DMS53 treated with DMSO at 0.1 percent for 48 hours (cell line): ENCODE measurements at regions not wholly inside any gene's neighbourhood (a gene's known extent, or its start where the extent isn't known, plus 50 kb on each side); places are given as distances from the start of the nearest gene placed in this dataset.

ENCODE experiments used
- DNase-seq: peaks from one replicate; lab custom pipeline; 2025; ENCODE audit not compliant: unreplicated experiment; lab: John Stamatoyannopoulos, UW

DNA sequence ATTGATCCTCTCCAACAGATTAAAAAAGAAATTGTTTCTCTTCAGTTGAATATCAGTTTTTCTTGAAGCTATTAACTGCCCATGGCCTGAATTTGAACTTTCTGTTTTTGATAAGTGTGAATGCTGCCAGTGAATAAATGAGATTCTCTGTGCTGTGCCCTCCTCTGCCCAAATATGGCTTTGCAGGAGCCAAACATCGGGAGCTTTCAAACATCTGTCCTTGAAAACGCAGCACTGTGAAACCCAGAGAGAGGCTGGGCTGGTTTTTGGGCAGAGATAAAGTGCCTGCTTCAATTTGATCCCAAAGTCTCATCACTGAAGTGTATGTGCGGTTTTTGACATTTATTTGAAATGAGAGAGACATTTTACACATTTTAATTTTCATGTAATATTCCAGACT, 268.3 kb upstream of the SHH start:
- no peak for DNase-seq

GRCh38 chr7:156080046-156080445, 267.8 kb upstream of the SHH start:
- DNase-seq, result no peak

DNA sequence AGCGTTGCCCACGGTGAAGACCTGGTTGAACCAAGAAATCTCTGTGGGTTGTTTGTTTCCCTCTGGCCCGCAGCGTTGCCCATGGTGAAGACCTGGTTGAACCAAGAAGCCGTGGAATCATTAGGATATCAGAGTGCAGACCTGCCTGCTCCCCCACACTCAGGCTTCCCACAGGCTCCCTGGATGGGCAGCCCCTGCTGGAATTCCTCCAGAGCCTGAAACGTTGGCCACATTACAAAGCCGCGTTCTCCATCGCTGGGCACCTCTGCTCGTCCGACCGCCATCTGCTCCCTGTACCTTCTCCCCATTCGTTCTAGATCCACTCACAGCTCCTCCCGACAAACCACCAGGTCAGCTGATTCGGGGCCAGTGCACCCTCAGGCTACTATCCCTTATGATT, 266.9 kb upstream of the SHH start:
- DNase-seq, result no peak

GRCh38 chr7:156074982-156075615, 262.8 kb upstream of the SHH start:
- no peak for DNase-seq

DNA sequence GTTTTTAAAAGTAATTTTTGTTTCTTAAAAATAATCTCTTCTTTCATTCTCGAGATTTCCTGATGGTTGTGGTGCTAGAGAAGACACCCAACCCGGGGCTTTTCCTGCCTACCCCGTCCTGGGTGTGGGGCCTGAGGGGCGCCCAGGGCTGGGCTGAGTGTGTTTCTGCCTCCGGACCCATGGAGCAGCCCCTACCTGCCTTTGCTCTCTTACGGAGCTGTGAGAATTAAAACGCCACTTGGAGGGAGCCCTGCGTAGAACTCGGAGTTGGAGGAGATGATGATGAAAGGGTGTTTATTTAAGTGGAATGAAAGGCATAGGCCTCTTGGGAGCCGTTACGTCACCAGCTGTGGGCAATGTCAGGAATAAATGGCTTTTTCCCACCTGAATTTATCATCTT, 261.8 kb upstream of the SHH start:
- no peak for DNase-seq

DNA sequence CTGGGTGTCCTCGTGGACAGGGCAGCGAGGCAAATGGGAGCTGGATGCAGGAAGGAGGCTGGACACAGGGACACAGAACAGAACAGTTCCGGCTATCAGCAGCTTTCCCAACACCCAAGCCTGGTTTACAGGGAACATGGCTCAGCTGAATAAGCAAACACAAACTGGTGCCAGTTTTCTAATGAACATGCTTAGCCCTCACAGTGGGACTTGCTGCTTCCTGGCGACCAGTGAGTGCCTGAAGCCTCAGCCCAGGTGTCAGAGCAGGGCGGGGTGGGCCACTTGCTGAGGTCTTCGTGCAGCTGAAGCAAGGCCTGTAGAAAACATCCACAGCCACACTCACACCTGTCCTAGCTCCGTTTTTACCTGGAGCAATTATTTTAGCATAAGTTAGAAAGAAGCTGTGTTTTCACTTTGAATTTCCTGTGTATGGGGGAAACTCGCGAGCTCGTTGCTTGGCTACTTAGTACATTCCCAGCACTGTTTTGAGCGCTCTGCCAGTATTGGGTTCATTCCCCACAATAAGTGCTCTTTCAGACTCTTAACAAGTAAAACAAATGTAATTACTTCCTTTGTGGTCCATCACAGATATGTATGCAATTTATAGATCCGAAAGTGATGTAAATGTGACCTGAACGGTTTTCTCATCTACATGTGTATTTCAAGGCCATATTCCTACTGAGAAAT, 261.2 kb upstream of the SHH start:
- no peak for DNase-seq

- DNase-seq, result no peak
Observed at GRCh38 chr7:156071612-156072011, 259.3 kb upstream of the SHH start.

DNA sequence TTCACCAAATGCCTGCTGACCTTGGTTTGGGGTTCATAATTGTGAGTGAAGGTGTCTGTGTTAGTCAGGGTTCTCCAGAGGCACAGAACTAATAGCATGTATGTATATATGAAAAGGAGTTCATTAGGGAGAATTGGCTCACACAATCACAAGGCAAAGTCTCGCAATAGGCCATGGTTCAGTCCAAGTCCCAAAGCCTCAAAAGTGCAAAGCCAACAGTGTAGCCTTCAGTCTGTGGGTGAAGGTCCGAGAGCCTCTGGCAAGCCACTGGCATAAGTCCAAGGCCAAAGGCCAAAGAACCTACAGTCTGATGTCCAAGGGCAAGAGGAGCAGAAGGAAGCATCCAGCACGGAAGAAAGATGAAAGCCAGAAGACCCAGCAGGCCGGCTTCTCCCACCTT, 257.6 kb upstream of the SHH start:
- no peak for DNase-seq

DNA sequence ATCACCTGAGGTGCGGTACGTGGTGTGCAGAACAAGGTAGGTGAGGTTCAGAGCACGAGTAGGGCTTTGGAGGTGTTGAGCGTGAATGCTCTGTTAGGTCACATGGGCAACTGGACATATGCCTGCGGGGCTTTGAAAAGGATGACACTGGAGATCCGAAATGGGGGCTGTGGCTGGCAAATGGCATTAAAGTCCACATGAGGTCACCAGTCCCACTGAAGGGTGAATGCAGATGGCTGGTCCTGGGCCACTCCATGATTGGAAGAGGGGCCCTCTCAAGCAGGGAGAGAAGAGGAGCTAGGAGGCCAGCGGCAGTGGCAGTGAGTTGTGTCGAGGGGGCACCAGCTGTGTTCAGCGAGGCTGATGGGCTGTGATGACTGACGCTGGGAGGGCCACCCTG, 254.9 kb upstream of the SHH start:
- no peak for DNase-seq

DNA sequence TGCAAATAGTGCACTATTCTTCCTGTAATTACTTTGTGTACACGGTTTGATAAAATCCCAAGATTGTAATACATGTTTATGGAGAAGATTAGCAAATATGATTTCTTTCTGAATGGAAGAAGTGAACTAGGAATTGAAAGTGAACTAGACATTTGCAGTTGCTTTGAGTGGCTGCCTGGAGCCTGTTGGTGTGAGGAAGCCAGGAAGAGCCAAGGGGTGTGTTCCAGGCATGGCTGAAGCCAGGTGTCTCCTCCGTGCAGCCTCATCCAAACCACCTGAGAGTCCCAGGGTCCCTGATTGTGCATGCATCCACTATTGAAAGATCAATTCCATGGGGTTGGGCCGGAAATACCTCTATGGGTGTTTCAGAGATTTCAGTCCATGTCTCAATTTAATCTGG, 253.1 kb upstream of the SHH start:
- no peak for DNase-seq

- no peak for DNase-seq
Observed at GRCh38 chr7:156064971-156065386, 252.7 kb upstream of the SHH start.

DNA sequence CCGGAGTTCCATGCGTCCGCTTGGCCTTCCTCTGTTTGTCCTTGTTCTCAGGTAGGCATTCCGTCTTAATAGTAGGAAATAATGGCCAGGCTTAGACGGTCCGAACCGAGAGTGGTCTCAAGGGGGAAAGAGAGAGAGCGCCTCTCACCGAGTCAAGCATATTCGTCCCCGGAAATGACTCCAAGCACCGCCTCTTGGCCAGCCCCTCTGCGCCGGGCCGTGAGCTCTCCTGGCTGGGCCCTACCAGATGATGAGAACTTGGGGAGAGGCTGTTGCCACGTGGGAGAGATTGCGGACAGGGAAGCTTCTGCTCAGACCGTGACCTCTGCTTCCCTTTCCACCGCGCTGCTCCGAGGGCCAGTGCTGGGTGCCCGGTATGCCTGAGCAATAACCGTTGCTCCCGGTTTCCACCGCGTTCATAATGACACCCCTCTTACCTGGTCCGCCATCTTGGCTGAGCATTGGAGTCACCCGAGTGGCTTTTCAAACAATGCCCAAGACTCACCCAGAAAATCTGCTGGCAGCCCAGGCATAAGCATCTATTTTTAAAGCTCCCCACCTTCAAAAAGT, 251.1 kb upstream of the SHH start:
- DNase-seq, result no peak

DNA sequence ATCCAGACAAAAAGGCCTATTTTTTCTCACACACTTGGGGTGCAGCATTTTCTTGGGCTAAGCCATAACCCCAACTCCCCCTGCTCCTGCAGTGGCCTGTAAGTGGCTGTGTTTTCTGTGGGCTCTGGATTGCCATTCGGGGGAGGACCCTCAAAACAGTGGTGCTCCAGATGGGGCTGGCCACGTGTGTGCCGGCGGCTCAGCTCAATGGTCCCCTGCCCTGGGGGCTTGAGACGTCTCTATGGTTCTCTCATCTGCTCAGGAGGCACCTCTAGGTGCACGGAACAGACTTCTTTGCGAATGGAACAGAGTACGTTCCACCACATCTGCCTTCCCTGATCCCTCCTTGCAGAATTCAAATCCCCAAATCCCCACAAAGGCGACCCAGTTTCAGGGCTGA, 250.0 kb upstream of the SHH start:
- no peak for DNase-seq

GRCh38 chr7:156061689-156062255, 249.5 kb upstream of the SHH start:
- no peak for DNase-seq

DNA sequence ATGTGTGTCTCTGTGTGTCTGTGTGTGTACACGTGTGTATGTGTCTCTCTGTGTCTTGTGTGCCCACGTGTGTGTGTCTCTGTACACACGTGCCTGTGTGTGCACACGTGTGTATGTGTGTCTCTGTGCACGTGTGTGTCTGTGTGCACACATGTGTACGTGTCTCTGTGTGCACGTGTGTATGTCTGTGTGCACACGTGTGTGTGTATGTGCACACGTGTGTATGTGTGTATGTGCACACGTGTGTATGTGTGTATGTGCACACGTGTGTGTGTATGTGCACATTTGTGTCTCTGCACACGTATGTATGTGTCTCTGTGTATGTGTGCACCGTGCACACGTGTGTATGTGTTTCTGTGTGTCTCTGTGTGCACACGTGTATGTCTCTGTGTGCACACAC, 248.7 kb upstream of the SHH start:
- no peak for DNase-seq

DNA sequence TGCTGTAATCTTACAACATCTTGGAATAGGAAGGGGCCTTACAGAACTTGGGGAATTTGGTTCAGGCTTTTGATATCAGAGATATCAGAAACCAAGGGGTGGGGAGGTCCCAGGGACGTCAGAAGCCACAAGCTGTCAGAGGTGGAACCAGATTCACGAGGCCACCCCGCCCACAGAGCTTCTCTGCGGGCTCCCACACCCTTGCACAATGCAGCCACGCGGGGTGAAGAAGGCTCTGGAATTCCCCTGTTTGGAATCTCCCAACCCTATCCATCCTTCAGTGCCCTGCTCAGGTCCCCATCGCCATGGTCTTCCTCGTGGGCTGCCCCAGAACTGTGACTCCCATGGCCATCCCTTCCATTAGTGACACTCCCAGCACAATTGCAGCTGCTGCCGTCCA, 247.1 kb upstream of the SHH start:
- DNase-seq, result no peak

DNA sequence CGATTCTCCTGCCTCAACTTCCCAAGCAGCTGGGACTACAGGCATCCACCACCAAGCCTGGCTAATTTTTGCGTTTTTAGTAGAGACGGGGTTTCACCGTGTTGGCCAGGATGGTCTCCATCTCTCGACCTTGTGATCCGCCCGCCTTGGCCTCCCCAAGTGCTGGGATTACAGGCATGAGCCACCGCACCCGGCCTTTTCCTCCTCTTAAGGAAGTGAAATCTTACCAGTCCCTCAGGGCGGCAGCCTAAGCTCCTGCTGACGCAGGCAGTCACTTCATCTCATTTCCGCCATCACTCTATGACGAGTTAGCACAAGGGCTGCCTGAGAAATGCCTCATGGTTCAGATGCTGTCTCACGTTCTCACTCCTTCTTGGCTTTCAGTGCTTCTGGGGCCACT, 246.0 kb upstream of the SHH start:
- no peak for DNase-seq

DNA sequence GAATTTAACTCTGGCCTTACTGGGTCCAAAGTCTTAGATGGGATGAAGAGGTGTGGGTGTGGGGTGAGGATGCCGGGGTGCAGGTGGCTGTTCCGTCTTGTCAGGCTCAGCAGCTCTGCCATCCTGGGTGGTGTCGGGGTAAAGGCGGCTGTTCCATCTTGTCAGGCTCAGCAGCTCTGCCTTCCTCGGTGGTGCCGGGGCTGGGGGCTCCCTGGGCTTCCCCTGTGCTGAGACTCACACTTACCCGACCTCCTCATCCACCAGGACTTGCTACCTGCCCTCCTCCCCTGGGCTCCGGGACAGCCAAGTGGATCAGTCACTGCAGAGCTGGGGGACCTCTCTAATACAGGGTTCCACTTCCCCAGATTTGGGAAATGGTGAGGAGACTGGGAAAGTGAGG, 244.3 kb upstream of the SHH start:
- no peak for DNase-seq

DNA sequence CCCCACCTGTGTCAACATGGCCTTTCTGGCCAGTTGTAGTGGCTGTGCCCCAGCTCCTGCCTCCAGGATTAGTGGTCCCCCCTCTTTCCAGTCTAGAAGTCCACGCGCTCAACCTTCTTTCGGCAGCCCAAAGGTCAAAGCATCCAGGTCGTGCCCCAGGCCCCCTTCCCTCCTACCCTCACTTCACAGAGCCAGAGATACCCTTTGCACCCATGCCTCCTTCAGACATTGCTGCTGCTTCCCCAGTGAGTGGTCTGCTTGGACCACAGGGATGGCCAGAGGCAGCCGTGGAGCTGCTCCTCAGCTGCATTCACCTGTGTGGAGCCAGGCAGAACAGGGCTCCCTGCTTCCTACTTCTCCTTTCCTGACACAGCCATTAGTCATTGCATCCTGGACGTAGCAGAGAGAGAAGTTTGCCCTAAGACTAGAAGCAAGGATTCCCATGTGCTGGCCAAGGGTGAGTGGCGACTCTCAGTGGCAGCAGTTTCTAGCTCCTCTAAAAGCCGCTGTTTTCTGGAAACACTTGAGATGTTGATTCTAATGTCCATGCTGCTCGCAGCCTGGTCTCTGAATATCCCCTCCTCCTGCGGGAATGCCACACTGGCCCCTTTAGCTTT, 243.1 kb upstream of the SHH start:
- DNase-seq, result no peak

DNA sequence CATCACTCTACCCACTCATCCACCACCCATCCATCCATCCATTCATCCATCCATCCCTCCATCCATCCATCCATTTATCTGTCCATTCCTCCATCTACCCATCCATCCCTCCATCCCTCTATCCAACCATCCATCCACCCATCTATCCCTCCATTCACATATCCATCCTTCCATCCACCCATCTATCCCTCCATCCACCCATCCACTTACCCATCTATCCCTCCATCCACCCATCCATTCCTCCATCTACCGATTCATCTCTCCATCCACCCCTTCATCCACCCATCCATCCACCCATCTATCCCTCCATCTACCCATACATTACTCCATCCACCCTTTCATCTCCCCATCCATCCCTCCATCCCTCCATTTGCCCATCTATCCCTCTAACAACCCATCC, 239.6 kb upstream of the SHH start:
- no peak for DNase-seq

GRCh38 chr7:156050636-156051569, 238.6 kb upstream of the SHH start:
- DNase-seq, result no peak
